Spleen (tissue), 11 donors: ENCODE measurements at regions not wholly inside any gene's neighbourhood (a gene's known extent, or its start where the extent isn't known, plus 50 kb on each side); places are given as distances from the start of the nearest gene placed in this dataset.

Experiments
- DNase-seq: peaks from one replicate; pipeline ENCODE4 v3.0.0-alpha.2; 2020
- H3K27ac ChIP-seq, 8 donors: fragments of 200-600 bp; sonication (generic) in 7 of 8; 1 replicate in 4 of 8; 2 replicates in 4 of 8; pipeline versions ENCODE4 v1.5.0 to v1.8.0; 2016 to 2021; ENCODE audit warnings: inconsistent platforms in 4 of 8, mild to moderate bottlenecking in 4 of 8, moderate library complexity in 1 of 8
- H3K27me3 ChIP-seq, 7 donors: fragments of 200-600 bp; sonication (generic) in 6 of 7; replicated peaks in 1 of 7; 1 replicate in 4 of 7; 2 replicates in 3 of 7; pipeline versions ENCODE4 v1.5.0 to v1.8.0; 2016 to 2021; ENCODE audit warnings: inconsistent platforms in 3 of 7, mild to moderate bottlenecking in 1 of 7
- H3K36me3 ChIP-seq, 6 donors: fragments of 200-600 bp; sonication (generic) in 5 of 6; 1 replicate in 4 of 6; 2 replicates in 2 of 6; pipeline versions ENCODE4 v1.5.0 to v1.8.0; 2016 to 2021; ENCODE audit warnings: inconsistent platforms in 2 of 6
- H3K4me1 ChIP-seq, 6 donors: fragments of 200-600 bp; sonication (generic) in 5 of 6; 1 replicate in 3 of 6; 2 replicates in 3 of 6; pipeline versions ENCODE4 v1.5.0 to v1.8.0; 2016 to 2021; ENCODE audit warnings: inconsistent platforms in 3 of 6
- H3K4me3 ChIP-seq, 8 donors: fragments of 200-600 bp; sonication (generic) in 7 of 8; 1 replicate in 4 of 8; 2 replicates in 4 of 8; pipeline versions ENCODE4 v1.5.0 to v1.8.0; 2016 to 2021; ENCODE audit warnings: inconsistent platforms in 4 of 8, mild to moderate bottlenecking in 4 of 8, moderate library complexity in 2 of 8
- H3K9me3 ChIP-seq, 8 donors: fragments of 200-600 bp; sonication (generic) in 7 of 8; 1 replicate in 4 of 8; 2 replicates in 4 of 8; pipeline versions ENCODE4 v1.5.0 to v1.8.0; 2016 to 2021; ENCODE audit warnings: inconsistent platforms in 4 of 8
- POLR2A ChIP-seq, 3 donors: fragments of 450-650 bp; IDR thresholded peaks; one replicate each; pipeline ENCODE4 v1.5.1; 2017; ENCODE audit warnings: antibody characterized with exemption in 3 of 3, mild to moderate bottlenecking in 1 of 3
- POLR2AphosphoS5 ChIP-seq, 3 donors: sonication (generic); formaldehyde crosslinking; IDR thresholded peaks; one replicate each; pipeline ENCODE4 v1.5.1; 2017; ENCODE audit warnings: antibody characterized with exemption in 3 of 3
- WGBS, 5 donors: extraction: QIAGEN DNeasy Blood & Tissue Kit in 3 of 5; methylation state at CpG; one replicate each; pipeline versions ENCODE4 v1.1.5 to v1.1.7; 2013 to 2018; 5-methylcytosine and 5-hydroxymethylcytosine counted together
- intact Hi-C: fragments of 100-400 bp; cut with DNase I; formaldehyde crosslinking; loops from one replicate; pipeline ENCODE4 v1.15.0; 2023; ENCODE audit warnings: low total_unique reads
- TF ChIP-seq, protein P1 (sequence below), 11 experiments: fragments of 200-600 bp in 7 of 11; fragments of 450-650 bp in 4 of 11; sonication (generic) in 4 of 11; IDR thresholded peaks in 8 of 11; conservative IDR thresholded peaks in 3 of 11; 1 replicate in 7 of 11; 2 replicates in 4 of 11; pipeline versions ENCODE4 v1.4.0 to v1.8.0; 2016 to 2021; ENCODE audit warnings: antibody characterized with exemption in 11 of 11, inconsistent platforms in 4 of 11, mild to moderate bottlenecking in 1 of 11
- donor health status: healthy with polysubstance abuse.
- donor health status: DM: no; HTN: no; CAD: no; lungs with moderate emphysema.
- donor health status: DM: no; HTN: no; CAD: no.
- donor health status: Bipolar disorder and iron deficiency.
- donor health status: healthy.
- donor health status: DM: no; HTN: no; CAD: no.
- donor health status: DM: yes; HTN: yes; CAD: no.

DNA sequence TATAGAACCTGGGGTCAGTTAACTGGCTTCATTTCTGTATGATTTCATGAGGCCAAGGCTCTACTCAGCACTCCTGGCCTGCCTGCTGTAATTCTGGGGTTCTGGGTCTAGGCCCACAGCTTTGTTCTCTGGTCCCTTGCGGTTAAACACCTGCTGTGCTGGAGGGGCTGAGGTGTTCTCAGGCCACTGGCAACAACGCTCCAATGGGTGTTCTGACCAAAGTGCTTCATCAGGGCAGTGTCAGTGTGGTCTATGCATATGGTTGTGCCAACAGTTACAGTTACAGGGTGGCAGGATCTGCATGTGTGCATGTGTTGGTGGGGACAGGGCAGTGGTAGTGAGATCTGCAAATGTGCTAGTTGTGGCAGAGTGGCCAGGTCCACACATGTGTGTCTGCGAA lies 64.1 kb upstream of the GMNC start:
- intact Hi-C loops: no loop called here
- no peaks in the 10 kb centered on the region for H3K9me3 ChIP-seq
- H3K27ac ChIP-seq: no peak overlapping the region
- TF ChIP-seq POLR2A (IDR thresholded peaks at IDR 0.05) (no peak), POLR2AphosphoS5 (IDR thresholded peaks at IDR 0.05) (no peak)
- TF ChIP-seq, protein P1, sequence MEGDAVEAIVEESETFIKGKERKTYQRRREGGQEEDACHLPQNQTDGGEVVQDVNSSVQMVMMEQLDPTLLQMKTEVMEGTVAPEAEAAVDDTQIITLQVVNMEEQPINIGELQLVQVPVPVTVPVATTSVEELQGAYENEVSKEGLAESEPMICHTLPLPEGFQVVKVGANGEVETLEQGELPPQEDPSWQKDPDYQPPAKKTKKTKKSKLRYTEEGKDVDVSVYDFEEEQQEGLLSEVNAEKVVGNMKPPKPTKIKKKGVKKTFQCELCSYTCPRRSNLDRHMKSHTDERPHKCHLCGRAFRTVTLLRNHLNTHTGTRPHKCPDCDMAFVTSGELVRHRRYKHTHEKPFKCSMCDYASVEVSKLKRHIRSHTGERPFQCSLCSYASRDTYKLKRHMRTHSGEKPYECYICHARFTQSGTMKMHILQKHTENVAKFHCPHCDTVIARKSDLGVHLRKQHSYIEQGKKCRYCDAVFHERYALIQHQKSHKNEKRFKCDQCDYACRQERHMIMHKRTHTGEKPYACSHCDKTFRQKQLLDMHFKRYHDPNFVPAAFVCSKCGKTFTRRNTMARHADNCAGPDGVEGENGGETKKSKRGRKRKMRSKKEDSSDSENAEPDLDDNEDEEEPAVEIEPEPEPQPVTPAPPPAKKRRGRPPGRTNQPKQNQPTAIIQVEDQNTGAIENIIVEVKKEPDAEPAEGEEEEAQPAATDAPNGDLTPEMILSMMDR (IDR thresholded peaks at IDR 0.05 in 8 of 11, conservative IDR thresholded peaks at IDR 0.05 in 3 of 11): no peak
- no peak for DNase-seq
- no peaks in the 10 kb centered on the region for H3K4me1 ChIP-seq
- 61 to 91% (median 83%) methylated on average over 2 to 3 of the region's 3 CpGs for WGBS, 5 donors
- no peaks in the 10 kb centered on the region for H3K36me3 ChIP-seq
- H3K27me3 ChIP-seq: no peaks in the 10 kb centered on the region
- no peak overlapping the region for H3K4me3 ChIP-seq

DNA sequence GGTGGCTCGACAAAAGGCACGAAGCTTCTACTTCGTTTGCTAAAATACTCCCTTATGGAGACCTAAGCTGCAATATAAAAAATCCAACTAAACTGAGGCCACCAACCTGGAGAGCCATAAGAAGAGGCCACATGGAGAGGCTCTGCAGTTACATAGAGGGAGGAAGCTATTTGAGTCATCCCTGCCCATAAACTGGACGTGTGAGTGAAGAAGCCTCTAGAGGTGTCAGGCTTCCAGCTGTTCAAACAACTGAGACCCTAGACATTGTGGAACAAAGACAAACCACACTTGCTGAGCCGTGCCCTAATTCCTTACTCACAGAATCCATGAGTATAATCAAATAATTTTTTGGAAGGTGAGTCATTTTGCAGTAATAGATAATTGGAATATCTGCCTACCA lies 50.2 kb upstream of the GMNC start:
- Histone ChIP-seq H3K27me3 (no peaks in the 10 kb centered on the region), H3K36me3 (no peaks in the 10 kb centered on the region), H3K27ac (no peak overlapping the region), H3K9me3 (no peaks in the 10 kb centered on the region), H3K4me1 (no peaks in the 10 kb centered on the region), H3K4me3 (no peak overlapping the region)
- 67 to 70% (median 69%) methylated on average over 5 of the region's 5 CpGs for whole genome bisulfite sequencing, 5 donors
- TF ChIP-seq, protein P1 (IDR thresholded peaks at IDR 0.05 in 8 of 11, conservative IDR thresholded peaks at IDR 0.05 in 3 of 11): no peak
- TF ChIP-seq POLR2AphosphoS5 (IDR thresholded peaks at IDR 0.05) (no peak), POLR2A (IDR thresholded peaks at IDR 0.05) (no peak)
- intact Hi-C loops: no loop called here
- DNase-seq: no peak
